DOHH2 (cell line): ENCODE measurements at regions not wholly inside any gene's neighbourhood (a gene's known extent, or its start where the extent isn't known, plus 50 kb on each side); places are given as distances from the start of the nearest gene placed in this dataset.

Experiments
- CTCF ChIP-seq: fragments of 200-600 bp; sonication (generic); IDR thresholded peaks from one replicate; pipeline ENCODE4 v1.5.1; 2014; ENCODE audit warnings: antibody characterized with exemption, mild to moderate bottlenecking, low read depth, low read length; ENCODE audit not compliant: poor library complexity, severe bottlenecking
- EZH2phosphoT487 ChIP-seq: fragments of 200-600 bp; sonication (generic); IDR thresholded peaks from 2 replicates; pipeline ENCODE4 v1.6.1; 2017; ENCODE audit warnings: borderline replicate concordance, mild to moderate bottlenecking, antibody characterized with exemption, low read length, moderate library complexity, mixed read lengths

- TF ChIP-seq CTCF (no peak), EZH2phosphoT487 (no peak)
Observed at GRCh38 chr7:405489-406211, 114.0 kb downstream of the PDGFA start.
